Spleen (tissue), 7 donors: ENCODE measurements at regions not wholly inside any gene's neighbourhood (a gene's known extent, or its start where the extent isn't known, plus 50 kb on each side); places are given as distances from the start of the nearest gene placed in this dataset.
"Not testable (repeated sequence)": the region's sequence is repeated elsewhere in the genome, so short reads cannot be mapped to it uniquely, and the experiment has no call there.

Experiments used
- CTCF ChIP-seq, 11 experiments: fragments of 200-600 bp in 7 of 11; fragments of 450-650 bp in 4 of 11; sonication (generic) in 4 of 11; IDR thresholded peaks in 8 of 11; conservative IDR thresholded peaks in 3 of 11; 1 replicate in 7 of 11; 2 replicates in 4 of 11; pipeline versions ENCODE4 v1.4.0 to v1.8.0; 2016 to 2021; ENCODE audit warnings: antibody characterized with exemption in 11 of 11, inconsistent platforms in 4 of 11, mild to moderate bottlenecking in 1 of 11
- POLR2A ChIP-seq, 3 donors: fragments of 450-650 bp; IDR thresholded peaks; one replicate each; pipeline ENCODE4 v1.5.1; 2017; ENCODE audit warnings: antibody characterized with exemption in 3 of 3, mild to moderate bottlenecking in 1 of 3
- POLR2AphosphoS5 ChIP-seq, 3 donors: sonication (generic); formaldehyde crosslinking; IDR thresholded peaks; one replicate each; pipeline ENCODE4 v1.5.1; 2017; ENCODE audit warnings: antibody characterized with exemption in 3 of 3
- donor health status: DM: no; HTN: no; CAD: no; lungs with moderate emphysema.
- donor health status: DM: no; HTN: no; CAD: no.
- donor health status: DM: no; HTN: no; CAD: no.

- TF ChIP-seq CTCF (IDR thresholded peaks at IDR 0.05 in 8 of 11, conservative IDR thresholded peaks at IDR 0.05 in 3 of 11); POLR2A (IDR thresholded peaks at IDR 0.05); POLR2AphosphoS5 (IDR thresholded peaks at IDR 0.05): not testable (repeated sequence)
Observed at GRCh38 chr16:29203046-29203932, 203.2 kb downstream of the NPIPB11 start.
